Embryonic facial prominence (tissue), 1 donor: ENCODE measurements at regions not wholly inside any gene's neighbourhood (a gene's known extent, or its start where the extent isn't known, plus 50 kb on each side); places are given as distances from the start of the nearest gene placed in this dataset.

ENCODE experiments used
- DNase-seq: peaks from one replicate; pipeline ENCODE4 v3.0.0-alpha.2; 2016; ENCODE audit errors: extremely low spot score

DNA sequence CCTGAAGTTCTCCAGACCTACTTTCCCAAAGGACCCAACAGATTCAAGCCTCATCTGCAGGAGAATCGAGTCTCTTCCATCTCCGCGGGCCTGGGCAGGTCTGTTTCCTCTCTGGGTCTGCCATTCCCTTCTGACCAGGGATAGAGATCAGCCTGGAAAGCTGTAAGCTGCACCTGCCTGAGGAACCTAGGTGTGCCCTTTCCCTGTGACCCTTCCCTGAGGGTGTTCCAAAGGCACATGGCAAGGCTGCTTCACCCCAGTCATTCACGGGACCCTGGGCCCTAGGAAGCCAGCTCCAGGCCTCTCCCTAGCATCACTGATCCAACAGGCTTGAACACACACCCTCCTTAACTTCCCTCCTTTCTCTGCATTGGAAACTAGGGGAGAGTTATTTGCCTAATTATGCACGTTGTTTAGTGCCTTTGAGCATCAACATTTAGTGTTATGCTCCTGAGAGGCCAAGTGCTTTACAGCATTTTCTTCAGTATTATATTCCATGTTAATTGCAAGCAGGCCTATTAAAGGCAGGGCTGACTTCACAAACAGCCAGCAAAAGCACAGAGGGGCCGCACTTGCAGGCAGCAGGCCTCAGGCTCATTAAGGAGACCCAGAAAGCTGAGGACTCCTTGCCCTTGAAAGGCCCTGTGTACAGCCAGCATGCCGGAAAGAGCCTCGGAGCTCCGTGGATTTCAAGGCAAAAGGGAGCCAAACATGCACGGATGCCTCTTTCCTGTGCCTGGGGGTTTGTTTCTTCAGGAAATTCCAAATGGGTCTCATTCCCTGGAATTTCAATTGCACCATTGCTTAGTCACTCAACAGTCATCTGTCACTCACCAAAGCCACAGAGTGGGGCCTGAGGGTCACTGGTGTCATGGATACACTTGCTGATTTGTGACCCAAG, 91.0 kb upstream of the FAM20C start:
- DNase-seq: no peak

DNA sequence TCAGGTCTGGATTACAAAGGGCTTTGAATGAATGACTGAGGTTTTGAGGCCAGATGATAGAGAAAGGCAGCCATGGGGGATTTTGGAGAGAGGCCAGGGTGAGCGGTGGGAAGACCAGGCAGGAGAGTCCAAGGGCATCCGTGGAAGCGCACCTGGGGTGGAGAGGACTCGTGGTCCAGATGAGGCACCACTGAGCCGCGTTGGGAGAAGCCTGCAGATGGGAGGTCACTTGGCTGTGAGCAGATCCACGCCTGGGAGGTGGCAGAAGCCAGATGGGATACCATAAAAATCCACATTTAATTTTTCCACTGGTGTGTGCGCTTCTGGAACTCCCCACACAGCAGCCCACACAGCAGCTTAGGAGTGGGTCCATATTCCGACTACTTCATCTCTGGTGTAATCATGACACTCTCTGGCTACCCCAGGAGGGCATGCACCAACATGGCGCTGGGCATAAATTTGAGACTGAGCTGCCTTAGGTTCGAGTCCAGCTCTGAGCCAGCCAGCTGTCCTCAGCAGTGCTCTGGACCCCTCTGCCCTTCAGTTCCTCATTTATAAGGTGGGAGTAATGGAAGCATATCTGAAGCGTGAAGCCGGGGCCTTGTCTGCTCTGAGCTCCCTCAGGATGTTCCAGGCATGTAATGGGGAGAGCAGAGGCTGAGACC, 90.2 kb upstream of the FAM20C start:
- DNase-seq: no peak

DNA sequence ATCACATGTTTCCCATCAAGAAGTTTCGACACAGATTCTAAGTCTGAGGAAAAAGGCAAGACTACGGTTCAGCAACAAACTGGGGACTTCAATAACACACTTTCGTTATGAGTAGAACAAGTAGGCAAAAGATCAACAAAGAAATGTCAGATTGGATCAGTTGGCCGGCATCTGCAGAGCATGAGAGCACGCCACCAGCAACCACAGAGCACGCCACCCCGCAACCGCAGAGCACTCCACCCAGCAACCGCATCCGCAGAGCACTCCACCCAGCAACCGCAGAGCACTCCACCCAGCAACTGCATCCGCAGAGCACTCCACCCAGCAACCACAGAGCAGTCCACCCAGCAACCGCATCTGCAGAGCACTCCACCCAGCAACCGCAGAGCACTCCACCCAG, 89.7 kb upstream of the FAM20C start:
- no peak for DNase-seq

DNA sequence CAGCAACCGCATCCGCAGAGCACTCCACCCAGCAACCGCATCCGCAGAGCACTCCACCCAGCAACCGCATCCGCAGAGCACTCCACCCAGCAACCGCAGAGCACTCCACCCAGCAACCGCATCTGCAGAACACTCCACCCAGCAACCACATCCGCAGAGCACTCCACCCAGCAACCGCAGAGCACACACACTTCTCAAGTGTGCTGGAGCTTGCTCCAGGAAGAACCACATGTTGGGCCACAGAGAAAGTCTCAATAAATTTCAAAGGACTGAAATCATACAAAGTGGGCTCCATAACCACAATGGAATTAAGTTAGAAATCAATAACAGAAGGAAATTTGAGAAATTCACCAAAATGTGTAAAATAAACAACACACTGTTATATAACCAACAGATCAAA, 88.4 kb upstream of the FAM20C start:
- peak; percentile 13 for DNase-seq

DNA sequence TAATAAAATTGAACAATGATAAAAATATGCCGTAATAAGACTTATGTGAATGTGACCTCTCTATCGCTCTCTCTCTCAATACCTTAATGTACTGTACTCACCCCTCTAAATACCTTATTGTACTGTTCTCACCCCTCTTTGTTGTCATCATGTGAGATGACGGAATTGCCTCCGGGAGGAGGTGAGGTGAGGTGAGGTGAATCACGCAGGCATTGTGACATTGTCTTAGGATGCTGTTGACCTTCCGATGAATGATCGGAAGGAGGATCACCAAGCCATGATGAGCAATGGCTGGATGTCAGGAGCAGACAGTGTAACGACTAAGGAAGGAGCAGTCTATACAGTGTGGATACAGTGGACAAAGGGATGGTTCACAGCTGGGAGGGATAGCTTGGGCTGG, 87.4 kb upstream of the FAM20C start:
- DNase-seq: no peak

DNA sequence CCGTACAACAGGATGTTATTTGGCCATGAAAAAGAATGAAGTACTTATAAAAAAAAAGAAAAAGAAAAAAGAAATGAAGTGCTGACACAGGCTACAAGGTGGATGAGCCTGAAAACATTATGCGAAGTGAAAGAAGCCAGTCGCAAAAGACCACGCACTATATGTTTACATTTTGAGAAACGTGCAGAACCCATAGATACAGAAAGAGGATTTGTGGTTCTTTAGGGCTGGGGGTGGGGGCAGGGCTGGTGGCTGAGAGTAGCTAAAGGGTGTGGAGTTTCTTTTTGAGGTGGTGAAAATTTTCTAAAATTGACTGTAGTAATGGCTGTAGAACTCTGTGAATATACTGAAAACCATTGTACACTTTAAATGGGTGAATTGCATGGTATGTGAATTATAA, 86.0 kb upstream of the FAM20C start:
- no peak for DNase-seq

DNA sequence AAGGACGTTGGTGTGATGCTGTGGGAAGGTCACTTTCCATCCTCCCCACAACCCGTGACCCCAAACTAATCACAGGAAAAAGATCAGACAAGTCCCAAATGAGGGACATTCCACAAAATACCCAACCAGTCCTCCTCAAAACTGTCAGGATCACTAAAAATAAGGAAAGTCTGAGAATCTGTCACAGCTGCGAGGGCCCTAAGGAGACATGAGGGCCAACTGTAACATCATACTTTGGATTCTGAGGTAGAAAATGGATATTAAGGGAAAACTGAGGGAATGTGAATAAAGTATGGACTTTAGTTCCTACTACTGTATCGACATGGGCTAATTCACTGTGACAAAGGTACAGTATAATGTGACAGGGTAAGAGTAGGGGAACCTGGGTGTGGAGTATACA, 85.1 kb upstream of the FAM20C start:
- no peak for DNase-seq

DNA sequence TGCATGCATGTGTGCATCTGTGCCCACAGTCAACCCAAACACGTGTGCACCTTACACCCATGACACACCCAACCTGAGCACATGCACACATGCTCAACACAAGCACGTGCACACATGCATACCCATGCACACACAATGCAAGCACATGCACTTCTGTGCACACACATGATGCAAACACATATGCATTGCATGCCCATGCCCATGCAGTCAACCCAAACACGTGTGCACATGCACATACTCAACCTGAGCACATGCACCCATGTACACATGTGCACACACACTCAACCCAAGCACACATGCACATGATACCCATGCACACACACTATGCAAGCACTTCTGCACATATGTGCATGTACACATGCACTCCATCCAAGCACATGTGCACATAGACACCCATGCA, 84.5 kb upstream of the FAM20C start:
- no peak for DNase-seq

DNA sequence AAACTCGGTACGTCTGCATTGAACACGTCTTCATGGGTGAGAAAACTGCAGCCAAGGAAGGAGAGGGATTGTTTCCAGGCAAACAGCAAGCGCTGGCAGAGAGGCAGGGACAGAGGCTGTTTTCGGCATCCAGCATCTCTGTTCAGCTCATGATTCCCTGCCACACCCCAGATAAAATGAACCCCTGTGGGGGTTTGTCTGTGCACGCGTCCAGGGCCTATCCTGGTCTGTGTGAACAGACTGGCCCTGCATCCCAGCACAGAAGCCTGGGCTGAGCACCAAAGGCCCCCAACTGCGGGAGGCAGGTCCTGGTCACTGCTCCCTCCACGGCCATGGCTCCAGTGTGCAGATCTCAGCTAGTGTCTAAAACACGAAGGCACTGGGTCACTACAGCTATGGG, 83.3 kb upstream of the FAM20C start:
- no peak for DNase-seq

DNA sequence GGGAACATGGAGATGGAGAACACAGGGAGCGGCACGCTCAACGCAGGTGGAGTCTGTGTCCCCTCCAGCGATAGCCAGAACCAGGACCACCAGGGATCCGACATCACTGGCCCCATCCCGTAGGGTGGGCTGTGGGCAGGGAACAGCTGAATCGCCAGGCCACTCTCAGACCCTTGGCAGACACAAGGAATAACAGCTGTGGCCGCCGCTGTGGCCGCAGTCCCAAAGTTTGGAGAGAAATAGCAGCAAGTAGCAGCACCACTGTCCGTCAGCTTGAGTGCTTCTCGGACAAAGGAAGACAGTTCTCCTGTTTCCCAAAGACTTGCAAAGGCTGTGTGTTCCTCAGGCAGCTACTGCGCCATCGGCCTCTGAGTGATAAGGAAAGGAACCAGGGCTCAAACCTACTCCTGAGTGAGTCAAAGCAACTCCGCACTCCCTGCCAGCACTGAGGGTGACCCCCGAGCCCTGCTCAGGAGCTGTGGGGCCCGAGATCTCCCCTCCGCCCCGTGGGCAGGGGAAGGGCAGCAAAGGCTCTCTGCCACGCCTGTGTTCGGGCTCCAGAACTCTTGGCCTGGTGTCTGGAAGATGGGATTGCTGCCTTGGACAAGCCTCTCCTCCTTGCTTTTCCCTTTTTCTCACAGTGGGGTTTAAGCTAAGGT, 82.3 kb upstream of the FAM20C start:
- DNase-seq: no peak

DNA sequence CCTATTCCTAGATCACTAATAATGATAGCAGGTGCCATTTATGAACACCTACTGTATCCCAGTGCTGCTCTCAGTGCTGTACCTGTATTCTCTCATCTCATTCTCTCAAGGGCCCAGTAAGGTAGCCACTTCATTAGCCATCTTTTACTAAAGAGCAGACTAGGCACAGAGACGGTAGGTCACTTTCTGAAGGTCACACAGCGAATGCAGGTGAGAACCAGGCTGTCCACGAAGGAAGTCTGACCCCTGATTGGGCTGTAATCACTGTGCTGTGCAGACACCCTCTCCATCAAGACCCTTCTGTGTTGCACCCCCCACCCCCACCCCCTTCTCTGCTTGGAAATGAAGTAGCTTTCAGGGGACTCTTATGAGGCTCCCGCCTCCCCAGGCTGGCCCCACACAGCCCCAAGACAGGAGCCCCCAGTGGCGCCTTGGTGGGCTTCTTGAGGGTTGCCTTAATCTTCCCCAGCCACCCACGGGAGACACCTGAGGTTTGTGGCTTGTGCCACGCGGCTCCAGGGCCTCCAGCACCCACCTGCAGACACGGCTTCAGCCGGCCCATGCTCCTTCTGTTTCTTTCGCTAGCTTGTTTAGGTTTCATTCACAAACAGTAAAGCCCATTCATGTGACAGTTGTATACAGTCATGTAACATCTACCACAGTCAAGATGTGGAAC, 81.7 kb upstream of the FAM20C start:
- DNase-seq: no peak

DNA sequence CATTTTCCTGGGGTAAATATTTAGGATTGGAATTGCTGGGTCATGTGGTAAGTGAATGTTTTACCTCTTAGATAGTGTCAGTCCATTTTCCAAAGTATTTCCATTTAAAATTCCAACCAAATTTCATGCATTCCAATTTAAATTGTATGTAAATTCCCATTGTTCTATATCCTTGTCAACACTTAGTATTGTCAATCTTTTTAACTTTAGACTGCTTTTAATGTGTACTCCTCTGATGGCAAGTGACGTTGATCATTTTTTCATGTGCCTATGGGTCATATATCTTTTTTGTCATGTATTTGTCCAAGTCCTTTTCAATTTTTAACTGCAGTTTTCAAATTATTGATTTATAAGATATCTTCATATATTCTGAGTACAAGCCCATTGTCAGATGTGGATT, 80.8 kb upstream of the FAM20C start:
- DNase-seq: no peak

DNA sequence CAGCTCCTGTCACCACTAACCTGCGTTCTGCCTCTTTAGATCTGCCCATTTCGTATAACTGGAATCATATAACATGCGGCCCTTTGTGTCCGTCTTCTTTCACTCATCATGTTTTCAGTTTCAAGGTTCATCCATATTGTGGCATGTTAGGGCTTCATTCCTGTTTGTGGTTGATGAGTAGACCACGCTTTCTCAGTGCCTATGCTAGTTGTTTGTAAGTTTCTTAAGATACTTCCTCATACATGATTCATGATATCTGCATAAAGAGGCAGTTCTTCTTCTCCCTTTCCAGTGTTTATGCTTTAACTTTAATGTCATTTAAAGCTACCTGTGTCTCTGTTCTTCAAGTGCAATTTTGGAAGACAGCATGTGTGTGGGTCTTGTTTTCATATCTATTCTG, 79.5 kb upstream of the FAM20C start:
- no peak for DNase-seq

DNA sequence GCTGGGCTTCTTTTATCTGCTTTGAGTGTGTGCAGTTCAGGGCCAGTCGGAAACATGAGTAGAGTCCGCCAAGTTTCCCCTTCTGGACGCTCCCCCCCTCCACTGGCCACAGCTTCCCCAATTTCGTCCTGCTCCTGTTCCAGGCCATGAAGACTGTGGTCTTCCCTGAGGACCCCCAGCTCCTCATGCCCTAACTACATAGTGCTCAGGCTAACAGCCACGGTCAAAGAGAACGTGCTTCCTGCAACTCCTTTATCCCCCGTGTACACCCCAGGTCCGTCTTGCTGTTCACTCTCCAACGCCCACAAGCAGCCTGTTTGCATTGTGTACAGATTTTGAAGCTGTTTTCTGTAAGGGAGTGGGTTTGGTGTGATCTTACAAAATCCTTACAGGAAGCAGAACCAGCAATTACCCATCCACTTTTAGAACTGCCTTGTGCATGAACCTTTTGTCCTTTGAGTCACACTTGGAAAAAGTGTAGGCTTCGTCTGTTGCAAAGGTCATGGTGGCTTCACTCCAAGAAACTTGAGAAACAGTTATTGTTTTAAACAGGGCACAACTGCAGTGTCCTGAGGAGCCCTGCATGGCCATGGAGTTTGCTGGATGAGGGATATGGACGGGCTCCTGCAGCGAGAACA, 77.0 kb upstream of the FAM20C start:
- no peak for DNase-seq

DNA sequence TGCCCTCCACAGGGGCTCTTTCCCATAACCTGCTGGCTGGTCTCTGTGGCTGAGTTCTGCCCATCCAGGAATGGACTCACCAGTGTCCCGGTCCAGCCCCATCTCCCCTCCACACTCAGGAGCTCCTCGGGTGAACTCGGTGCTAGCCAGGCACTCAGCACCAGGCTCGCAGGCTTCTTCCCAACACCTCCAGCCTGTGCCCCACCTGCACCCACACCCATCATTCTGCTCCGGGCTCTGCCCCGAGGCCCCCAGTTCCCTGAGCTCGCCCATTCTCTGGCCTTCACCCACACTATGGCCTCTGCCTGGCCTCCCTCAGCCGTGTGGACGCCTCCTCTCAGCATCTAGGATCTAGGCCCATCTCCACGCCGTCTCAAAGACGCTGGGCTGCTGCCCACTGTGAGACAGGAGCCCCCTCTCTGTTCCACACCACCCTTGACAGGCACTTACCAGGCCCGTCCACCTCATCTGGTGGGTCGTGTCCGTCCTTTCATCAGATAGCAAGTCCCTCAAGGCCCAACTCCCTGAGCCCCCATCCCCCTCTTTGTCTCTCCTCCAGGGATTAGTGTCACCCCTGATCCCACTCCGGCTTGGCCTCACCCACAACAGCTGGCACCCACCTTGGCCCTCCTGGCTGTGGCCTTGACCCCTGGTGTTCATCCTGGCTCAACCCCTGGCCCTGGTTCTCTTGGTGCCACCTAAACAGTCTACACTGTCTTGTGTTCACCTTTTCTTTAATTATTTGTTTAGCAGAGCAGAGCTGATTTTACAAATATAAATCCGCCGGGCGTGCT, 76.0 kb upstream of the FAM20C start:
- no peak for DNase-seq

DNA sequence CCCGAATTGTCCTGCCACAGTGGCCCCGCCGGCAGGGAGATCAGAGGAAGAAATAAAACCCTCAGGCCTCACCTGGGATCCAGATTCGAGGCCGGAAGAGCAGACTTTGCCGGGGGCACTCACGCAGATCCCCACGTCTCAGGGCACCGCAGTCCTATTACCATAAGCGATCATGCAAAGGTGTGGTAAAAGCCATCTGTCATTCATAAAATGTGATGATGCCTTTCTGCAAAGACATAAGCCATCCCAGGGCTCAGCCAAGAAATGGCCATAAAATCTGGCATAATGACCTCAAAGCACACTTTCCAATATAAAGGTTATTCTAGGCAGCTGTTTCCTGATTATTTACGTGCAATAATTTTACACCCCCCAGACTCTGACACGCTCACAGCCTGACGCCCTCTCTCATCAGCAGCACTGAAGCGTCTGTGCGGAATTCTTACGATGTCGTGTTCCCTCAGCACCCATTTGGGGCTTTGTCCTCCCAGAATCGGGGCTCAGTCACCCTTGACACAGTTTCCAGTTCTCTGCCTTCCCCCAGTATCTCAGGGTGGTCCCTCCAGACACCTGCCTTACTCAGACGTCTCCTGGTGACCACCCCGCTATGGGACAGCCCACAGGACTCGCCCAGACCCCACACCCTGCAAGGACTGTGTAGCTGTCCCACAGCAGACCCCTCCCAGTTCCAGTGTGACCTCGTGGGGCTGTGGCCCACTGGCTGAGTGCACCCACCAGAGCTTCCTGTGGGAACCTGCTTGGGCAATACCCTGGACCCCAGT, 74.3 kb upstream of the FAM20C start:
- no peak for DNase-seq

DNA sequence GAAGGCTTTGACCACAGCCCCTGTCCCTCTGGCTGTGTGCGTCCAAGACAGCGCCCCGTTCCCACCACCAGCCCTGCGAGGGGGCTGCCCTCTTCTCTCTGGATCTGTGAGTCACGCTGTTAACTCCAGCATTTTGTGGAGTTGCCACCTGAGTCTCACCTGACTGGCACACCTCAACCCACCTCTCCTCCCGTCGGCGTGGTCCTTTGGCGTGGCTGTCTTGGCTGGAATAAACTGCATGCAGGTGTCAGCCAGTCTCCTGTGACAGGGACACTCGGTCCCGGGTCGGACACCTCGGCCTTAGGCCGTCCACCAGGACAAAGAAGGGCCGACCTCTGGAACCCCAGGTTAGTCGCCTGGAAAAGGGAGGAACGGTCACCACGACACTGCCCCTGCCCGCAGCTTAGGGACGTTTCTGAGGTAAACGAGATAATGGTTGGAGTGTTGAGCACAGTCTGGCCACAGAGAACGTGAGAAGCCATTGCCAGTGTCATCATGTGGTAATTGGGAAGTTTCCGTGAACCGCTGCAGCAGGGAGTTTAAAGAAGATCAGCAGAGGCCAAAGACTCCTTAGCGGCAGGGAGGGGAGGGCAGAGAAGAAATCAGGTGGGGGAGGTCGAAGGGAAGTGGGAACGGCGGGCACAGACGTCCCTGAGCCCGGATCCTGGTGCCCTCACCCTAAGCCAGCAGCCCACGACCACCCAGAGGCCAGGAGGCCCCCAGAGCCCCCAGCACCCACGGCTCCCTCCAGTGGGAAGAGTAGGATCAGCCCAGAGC, 73.6 kb upstream of the FAM20C start:
- no peak for DNase-seq

DNA sequence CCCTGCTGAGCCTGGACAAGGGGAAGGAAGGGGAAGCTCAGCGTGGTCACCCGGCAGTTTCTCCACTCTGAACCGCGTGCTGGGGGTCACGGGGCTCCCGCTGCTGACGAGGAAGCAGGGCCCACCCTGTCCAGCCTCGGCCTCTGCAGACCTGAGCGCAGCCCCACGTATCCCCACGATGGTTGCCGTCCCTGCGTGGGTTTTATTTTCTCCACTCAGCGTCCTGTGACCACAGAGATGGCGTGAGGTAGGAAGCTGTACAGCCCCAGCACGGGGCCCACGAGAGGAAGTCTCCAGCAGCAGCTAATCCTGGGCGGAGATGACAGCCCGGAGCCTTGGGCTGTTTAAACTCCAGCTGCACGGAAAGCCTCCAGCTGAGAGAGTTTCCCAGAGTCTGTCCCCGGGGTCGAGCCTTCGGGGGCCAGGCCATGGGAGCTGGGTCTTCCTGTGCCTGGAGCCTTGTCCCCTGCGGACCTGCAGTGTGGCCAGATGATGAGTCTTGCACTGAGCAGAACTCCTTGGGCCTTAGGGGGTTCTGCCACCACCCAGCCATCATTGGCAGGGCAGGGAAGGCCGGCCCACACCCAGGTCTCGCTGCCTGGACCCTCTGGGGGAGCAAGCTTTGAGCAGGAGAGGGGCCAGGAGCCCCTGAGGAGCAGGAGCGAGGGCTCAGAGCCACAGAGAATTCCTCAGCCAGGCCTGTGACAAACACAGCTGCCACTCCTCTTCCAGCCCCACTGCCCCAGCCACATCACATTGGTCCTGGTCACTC, 72.8 kb upstream of the FAM20C start:
- DNase-seq: no peak
